ENCODE measurements at regions not wholly inside any gene's neighbourhood (a gene's known extent, or its start where the extent isn't known, plus 50 kb on each side); places are given as distances from the start of the nearest gene placed in this dataset.

- peaks cover 3% of the 10 kb centered on the region for H3K36me3 Mint-ChIP-seq (ENCODE audit: insufficient read depth)
- H3K9me3 Mint-ChIP-seq: no peaks in the 10 kb centered on the region
- H3K4me3 Mint-ChIP-seq: no peak overlapping the region
- no peak for ATAC-seq (replicated peaks; ENCODE audit: extremely low read depth, poor library complexity, severe bottlenecking)
- H3K27me3 Mint-ChIP-seq: no peaks in the 10 kb centered on the region
- no peaks in the 10 kb centered on the region for H3K4me1 Mint-ChIP-seq
- no peak overlapping the region for H3K27ac Mint-ChIP-seq (ENCODE audit: low read depth)
- DNase-seq (ENCODE audit: low spot score in 2 of 2): no peak
Measured at GRCh38 chr3:161555320-161555719, 58.7 kb downstream of the OTOL1 start.

- Mint-ChIP-seq H3K4me3 (no peak overlapping the region), H3K36me3 (ENCODE audit: insufficient read depth) (peaks cover 3% of the 10 kb centered on the region), H3K27me3 (no peaks in the 10 kb centered on the region), H3K9me3 (no peaks in the 10 kb centered on the region), H3K4me1 (no peaks in the 10 kb centered on the region), H3K27ac (ENCODE audit: low read depth) (no peak overlapping the region)
- ATAC-seq (replicated peaks; ENCODE audit: extremely low read depth, poor library complexity, severe bottlenecking) (no peak), DNase-seq (ENCODE audit: low spot score in 2 of 2) (no peak)
Measured at GRCh38 chr3:161556533-161556932, 59.9 kb downstream of the OTOL1 start.

DNA sequence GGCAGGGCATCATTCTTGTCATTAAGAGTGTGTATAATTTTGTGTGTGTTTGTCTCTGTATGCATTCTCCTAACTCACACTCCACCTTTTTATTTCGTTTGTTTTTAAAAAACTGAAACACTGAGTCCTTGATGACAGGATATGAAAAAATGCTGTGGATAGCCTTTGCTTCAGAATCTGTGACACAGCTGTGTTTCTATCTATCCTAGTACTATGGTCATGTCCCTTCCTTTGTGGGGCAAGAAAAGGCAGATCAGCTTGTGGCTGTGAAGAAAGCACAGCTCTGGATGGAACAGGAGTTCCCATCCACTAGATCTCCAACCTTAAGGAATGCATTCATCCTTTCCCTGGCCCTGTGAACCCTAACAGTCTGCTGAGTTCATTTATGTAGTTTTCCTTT lies 60.3 kb downstream of the OTOL1 start:
- H3K36me3 Mint-ChIP-seq (ENCODE audit: insufficient read depth): peaks cover 3% of the 10 kb centered on the region
- ATAC-seq (replicated peaks; ENCODE audit: extremely low read depth, poor library complexity, severe bottlenecking): no peak
- no peak overlapping the region for H3K4me3 Mint-ChIP-seq

DNA sequence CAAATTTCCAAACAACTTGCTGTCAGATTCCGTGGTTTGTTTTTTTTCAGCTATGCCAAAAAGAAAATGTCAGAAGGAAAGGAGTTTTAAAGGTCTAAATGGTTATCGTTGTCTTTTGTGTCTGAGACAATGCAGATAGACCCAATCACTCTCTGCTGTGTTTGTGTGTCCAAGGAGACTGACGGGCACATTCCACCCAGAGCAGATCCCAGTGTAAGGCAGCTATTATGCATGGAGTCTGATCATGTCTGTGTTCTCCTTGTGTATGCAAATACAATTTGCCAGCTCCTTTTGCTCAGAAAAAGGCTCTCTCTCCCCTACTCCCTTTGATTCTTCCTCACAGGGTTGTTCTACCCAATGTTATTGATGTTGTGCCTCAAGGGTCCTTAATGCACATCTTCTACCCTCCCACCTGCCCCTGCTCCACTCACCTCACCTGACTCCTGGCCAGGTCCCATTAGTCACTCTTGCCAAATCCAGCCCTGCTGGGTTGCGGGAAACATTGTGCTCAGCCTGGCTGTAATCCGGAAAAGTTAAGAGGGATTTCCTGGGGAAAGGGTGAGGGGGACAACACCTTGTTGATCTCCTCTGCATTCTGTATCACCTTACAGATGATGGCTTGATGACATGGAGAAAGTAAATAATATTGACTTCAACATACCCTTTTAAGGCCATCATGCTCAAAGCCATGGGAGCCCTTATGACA lies 61.0 kb downstream of the OTOL1 start:
- DNase-seq (ENCODE audit: low spot score in 2 of 2): no peak
- no peaks in the 10 kb centered on the region for H3K27me3 Mint-ChIP-seq
- H3K36me3 Mint-ChIP-seq (ENCODE audit: insufficient read depth): peaks cover 3% of the 10 kb centered on the region
- H3K9me3 Mint-ChIP-seq: no peaks in the 10 kb centered on the region
- no peaks in the 10 kb centered on the region for H3K4me1 Mint-ChIP-seq
- no peak overlapping the region for H3K4me3 Mint-ChIP-seq
- no peak overlapping the region for H3K27ac Mint-ChIP-seq (ENCODE audit: low read depth)
- ATAC-seq (replicated peaks; ENCODE audit: extremely low read depth, poor library complexity, severe bottlenecking): no peak

More for the DNA sequence above, 60.3 kb downstream of the OTOL1 start:
- H3K4me1 Mint-ChIP-seq: no peaks in the 10 kb centered on the region
- no peak overlapping the region for H3K27ac Mint-ChIP-seq (ENCODE audit: low read depth)
- DNase-seq (ENCODE audit: low spot score in 2 of 2): no peak
- H3K9me3 Mint-ChIP-seq: no peaks in the 10 kb centered on the region
- H3K27me3 Mint-ChIP-seq: no peaks in the 10 kb centered on the region

- no peak overlapping the region for H3K27ac Mint-ChIP-seq (ENCODE audit: low read depth)
- H3K4me3 Mint-ChIP-seq: no peak overlapping the region
- peaks cover 3% of the 10 kb centered on the region for H3K36me3 Mint-ChIP-seq (ENCODE audit: insufficient read depth)
- H3K4me1 Mint-ChIP-seq: no peaks in the 10 kb centered on the region
- H3K27me3 Mint-ChIP-seq: no peaks in the 10 kb centered on the region
- ATAC-seq (replicated peaks; ENCODE audit: extremely low read depth, poor library complexity, severe bottlenecking) (no peak), DNase-seq (ENCODE audit: low spot score in 2 of 2) (no peak)
- no peaks in the 10 kb centered on the region for H3K9me3 Mint-ChIP-seq
Measured at GRCh38 chr3:161558236-161558635, 61.6 kb downstream of the OTOL1 start.

DNA sequence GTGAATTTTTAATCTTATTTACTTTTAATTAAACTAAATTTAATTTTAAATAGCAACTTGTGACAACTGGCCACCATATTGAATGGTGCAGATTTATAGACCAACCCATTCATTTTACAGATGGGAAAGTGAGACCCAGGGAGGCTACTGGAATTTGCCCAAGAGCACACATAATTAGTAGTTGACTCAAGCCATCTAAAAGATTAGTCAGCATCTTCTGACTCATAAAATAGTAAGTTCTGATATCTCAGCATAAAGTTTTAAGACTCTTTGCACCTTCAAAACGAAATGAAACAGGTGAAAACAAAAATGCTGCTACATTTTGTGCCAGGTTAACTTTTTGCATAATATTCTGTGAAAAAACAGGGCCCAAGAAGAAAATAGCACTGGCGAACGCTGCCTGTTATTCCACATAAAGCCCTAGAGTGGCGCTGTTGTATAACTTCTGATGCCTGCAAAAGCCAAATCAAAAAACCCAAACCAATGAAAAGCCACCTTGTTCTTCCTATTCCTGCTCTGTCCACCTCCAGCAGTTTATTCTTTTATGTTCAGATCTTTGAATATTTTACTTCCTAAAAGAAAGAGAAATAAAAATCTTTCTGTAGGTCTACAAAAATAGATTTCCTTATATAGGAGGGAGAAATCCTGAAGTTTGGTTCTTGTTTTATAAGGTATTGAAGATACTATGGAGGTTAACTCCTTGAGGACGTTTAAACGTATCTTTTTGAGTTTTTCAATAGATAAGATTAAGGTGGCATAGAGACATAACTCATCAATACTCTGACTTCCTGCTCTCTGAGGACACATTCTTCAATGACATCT lies 62.8 kb downstream of the OTOL1 start:
- Mint-ChIP-seq H3K27me3 (no peaks in the 10 kb centered on the region), H3K9me3 (no peaks in the 10 kb centered on the region), H3K4me1 (no peaks in the 10 kb centered on the region), H3K27ac (ENCODE audit: low read depth) (no peak overlapping the region), H3K36me3 (ENCODE audit: insufficient read depth) (peaks cover 3% of the 10 kb centered on the region), H3K4me3 (no peak overlapping the region)
- no peak for DNase-seq (ENCODE audit: low spot score in 2 of 2)
- ATAC-seq (replicated peaks; ENCODE audit: extremely low read depth, poor library complexity, severe bottlenecking): no peak

DNA sequence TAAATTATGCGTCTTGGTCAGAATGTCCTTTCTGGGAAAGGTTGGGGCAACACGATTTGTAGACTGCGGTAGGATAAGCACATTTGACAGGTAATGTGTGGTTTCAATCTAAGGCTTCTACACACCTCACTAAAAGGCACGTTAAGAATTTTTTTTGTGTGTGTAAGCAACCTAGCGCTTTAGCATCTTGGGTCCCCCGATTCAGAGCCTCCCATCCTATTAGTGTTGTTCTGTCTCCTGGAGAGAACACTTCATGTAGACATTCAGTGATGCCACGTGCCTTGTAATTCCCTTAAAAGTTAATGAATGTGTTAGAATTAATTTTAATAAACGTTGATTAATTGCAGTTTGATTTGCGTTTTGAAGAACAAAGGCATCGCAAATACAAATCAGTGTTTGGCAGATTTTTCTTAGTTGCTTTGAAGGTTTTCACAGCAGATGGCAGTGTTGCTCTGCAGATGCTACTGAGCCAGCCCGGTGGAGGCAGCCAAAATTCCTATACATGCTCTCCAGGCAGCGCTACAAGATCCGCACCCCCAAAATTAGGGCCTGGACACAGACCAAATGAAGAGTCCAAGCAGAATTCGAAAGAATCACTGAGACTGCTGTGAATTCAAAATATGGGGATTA lies 63.5 kb downstream of the OTOL1 start:
- DNase-seq (ENCODE audit: low spot score in 2 of 2) (no peak), ATAC-seq (replicated peaks; ENCODE audit: extremely low read depth, poor library complexity, severe bottlenecking) (no peak)
- H3K36me3 Mint-ChIP-seq (ENCODE audit: insufficient read depth): peaks cover 3% of the 10 kb centered on the region
- H3K9me3 Mint-ChIP-seq: no peaks in the 10 kb centered on the region
- H3K27me3 Mint-ChIP-seq: no peaks in the 10 kb centered on the region
- no peaks in the 10 kb centered on the region for H3K4me1 Mint-ChIP-seq
- no peak overlapping the region for H3K27ac Mint-ChIP-seq (ENCODE audit: low read depth)
- no peak overlapping the region for H3K4me3 Mint-ChIP-seq

DNA sequence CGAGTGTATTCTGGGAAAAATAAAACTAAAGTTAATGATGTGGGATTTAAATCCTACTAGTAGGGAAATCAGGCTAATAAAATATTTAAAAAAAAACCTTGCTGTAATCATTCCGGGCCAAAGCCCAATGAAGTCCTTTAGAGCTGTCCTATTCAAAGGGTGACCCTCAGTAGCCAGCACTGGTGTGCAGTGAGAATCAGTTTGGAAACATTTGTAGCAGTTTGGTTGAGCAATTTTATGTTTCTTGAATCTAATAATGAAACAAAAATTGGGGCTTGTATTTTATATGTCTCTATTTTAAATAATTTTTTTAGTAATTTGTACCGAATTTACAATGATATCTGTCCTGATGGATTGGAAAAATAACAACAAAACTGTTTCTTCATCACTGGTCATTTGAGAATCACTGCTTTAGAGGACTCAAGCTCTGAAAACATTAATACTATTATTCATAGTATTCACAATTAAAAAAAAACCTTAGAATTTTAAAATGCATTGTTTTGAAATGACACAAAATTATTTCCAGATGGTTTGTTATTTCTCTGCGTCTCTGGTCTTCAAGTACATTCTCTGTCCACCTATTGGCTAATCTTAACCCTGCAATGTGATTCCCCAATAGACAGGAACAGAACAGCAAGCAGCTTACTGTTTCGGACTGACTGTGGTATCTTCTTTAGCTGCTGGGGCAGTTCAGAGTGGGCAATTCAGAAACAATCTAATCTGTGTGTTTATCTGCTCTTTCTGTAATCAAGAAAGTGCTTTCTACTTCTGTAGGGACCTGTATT lies 71.2 kb downstream of the OTOL1 start:
- no peak overlapping the region for H3K27ac Mint-ChIP-seq (ENCODE audit: low read depth)
- no peaks in the 10 kb centered on the region for H3K9me3 Mint-ChIP-seq
- no peak for DNase-seq (ENCODE audit: low spot score in 2 of 2)
- H3K4me3 Mint-ChIP-seq: no peak overlapping the region
- H3K27me3 Mint-ChIP-seq: no peaks in the 10 kb centered on the region
- no peaks in the 10 kb centered on the region for H3K4me1 Mint-ChIP-seq
- H3K36me3 Mint-ChIP-seq (ENCODE audit: insufficient read depth): no peaks in the 10 kb centered on the region
- no peak for ATAC-seq (replicated peaks; ENCODE audit: extremely low read depth, poor library complexity, severe bottlenecking)

GRCh38 chr3:161568671-161569070 lies 72.1 kb downstream of the OTOL1 start:
- Mint-ChIP-seq H3K27ac (ENCODE audit: low read depth) (no peak overlapping the region), H3K9me3 (no peaks in the 10 kb centered on the region), H3K27me3 (no peaks in the 10 kb centered on the region), H3K4me1 (no peaks in the 10 kb centered on the region), H3K4me3 (no peak overlapping the region), H3K36me3 (ENCODE audit: insufficient read depth) (no peaks in the 10 kb centered on the region)
- no peak for ATAC-seq (replicated peaks; ENCODE audit: extremely low read depth, poor library complexity, severe bottlenecking)
- no peak for DNase-seq (ENCODE audit: low spot score in 2 of 2)

DNA sequence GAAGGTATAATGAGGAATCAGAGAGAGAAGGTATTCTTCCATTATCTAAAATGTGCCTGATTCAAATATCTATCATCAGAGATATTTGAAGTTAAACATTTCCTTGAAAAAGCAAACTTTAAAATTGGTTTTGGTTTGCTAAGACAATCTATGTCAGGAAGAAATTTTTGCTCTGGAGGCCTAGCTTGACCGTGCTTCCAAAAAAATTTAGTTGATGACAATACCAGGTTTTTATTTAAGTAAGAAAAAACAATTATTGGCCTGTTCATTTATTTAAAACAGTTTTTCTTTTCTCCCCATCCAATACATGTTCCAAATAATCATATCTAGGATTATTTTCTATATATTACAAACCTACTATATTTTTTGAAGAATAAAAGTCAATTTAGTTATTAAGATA lies 75.3 kb downstream of the OTOL1 start:
- ATAC-seq (replicated peaks; ENCODE audit: extremely low read depth, poor library complexity, severe bottlenecking): no peak
- peaks cover 12% of the 10 kb centered on the region for H3K9me3 Mint-ChIP-seq
- H3K36me3 Mint-ChIP-seq (ENCODE audit: insufficient read depth): no peaks in the 10 kb centered on the region
- no peak overlapping the region for H3K4me3 Mint-ChIP-seq
- no peaks in the 10 kb centered on the region for H3K4me1 Mint-ChIP-seq
- DNase-seq (ENCODE audit: low spot score in 2 of 2): no peak
- H3K27ac Mint-ChIP-seq (ENCODE audit: low read depth): no peak overlapping the region
- H3K27me3 Mint-ChIP-seq: no peaks in the 10 kb centered on the region

DNA sequence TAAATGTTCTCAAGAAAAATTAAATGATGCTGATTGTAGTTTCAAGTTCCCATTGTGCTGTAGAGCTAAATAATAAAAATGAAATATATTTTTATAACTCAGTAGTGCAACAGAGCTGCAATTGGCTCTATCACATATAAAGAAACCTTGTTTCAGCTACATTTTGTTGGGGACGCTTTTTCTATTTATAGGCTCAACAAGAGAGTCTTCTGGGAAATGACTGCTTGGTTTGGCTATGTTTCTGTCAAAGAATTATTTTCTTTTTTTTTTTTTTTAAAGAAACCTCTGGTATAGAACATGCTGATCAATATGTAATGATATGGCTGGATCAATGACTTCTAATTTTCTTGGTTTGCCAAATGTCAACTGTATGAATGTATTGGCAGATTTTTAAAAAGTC lies 76.5 kb downstream of the OTOL1 start:
- H3K9me3 Mint-ChIP-seq: peaks cover 12% of the 10 kb centered on the region
- H3K36me3 Mint-ChIP-seq (ENCODE audit: insufficient read depth): no peaks in the 10 kb centered on the region
- H3K4me1 Mint-ChIP-seq: no peaks in the 10 kb centered on the region
- DNase-seq (ENCODE audit: low spot score in 2 of 2) (no peak), ATAC-seq (replicated peaks; ENCODE audit: extremely low read depth, poor library complexity, severe bottlenecking) (no peak)
- H3K27ac Mint-ChIP-seq (ENCODE audit: low read depth): no peak overlapping the region
- no peaks in the 10 kb centered on the region for H3K27me3 Mint-ChIP-seq
- no peak overlapping the region for H3K4me3 Mint-ChIP-seq

DNA sequence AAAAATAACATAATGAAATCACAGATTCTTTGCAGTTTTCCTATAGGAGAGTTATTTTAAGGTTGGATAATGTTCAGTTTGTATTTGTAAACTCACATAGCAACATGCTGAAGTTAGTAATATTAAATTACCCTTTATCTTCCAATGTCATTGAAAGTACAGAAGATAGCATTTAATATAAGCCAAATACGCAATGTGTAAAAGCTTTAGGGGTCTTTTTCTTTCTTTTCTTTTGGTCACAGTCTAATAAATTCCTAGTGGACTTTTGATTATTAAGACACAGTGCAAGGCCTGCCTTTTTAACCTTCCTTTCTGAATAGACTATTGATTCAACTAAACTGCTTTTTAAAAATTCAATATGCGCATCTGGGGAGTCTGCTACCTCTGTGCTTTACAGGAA lies 79.3 kb downstream of the OTOL1 start:
- H3K4me3 Mint-ChIP-seq: no peak overlapping the region
- H3K27ac Mint-ChIP-seq (ENCODE audit: low read depth): no peak overlapping the region
- H3K9me3 Mint-ChIP-seq: peaks cover 12% of the 10 kb centered on the region
- H3K36me3 Mint-ChIP-seq (ENCODE audit: insufficient read depth): no peaks in the 10 kb centered on the region
- DNase-seq (ENCODE audit: low spot score in 2 of 2) (no peak), ATAC-seq (replicated peaks; ENCODE audit: extremely low read depth, poor library complexity, severe bottlenecking) (no peak)
- no peaks in the 10 kb centered on the region for H3K27me3 Mint-ChIP-seq
- no peaks in the 10 kb centered on the region for H3K4me1 Mint-ChIP-seq
